Skeletal muscle satellite cell (primary cell): ENCODE measurements at regions not wholly inside any gene's neighbourhood (a gene's known extent, or its start where the extent isn't known, plus 50 kb on each side); places are given as distances from the start of the nearest gene placed in this dataset.

ENCODE experiments used
- H3K27me3 ChIP-seq: 2 replicates; pipeline ENCODE4 v1.7.0; 2013; ENCODE audit warnings: low read length; ENCODE audit not compliant: control insufficient read depth, insufficient read depth
- H3K36me3 ChIP-seq: 2 replicates; pipeline ENCODE4 v1.7.0; 2013; ENCODE audit warnings: mild to moderate bottlenecking, control low read depth, low read length; ENCODE audit not compliant: insufficient read depth
- H3K4me1 ChIP-seq: 2 replicates; pipeline ENCODE4 v1.7.0; 2013; ENCODE audit warnings: low read length; ENCODE audit not compliant: control insufficient read depth, insufficient read depth
- H3K4me2 ChIP-seq: 2 replicates; pipeline ENCODE4 v1.7.0; 2013; ENCODE audit warnings: mild to moderate bottlenecking, low read length
- H3K4me3 ChIP-seq: 2 replicates; pipeline ENCODE4 v1.7.0; 2013; ENCODE audit warnings: low read length
- H3K9ac ChIP-seq: 2 replicates; pipeline ENCODE4 v1.7.0; 2013; ENCODE audit warnings: mild to moderate bottlenecking, low read depth, low read length, moderate library complexity
- H3K9me3 ChIP-seq: replicated peaks from 2 replicates; pipeline ENCODE4 v1.7.0; 2013; ENCODE audit warnings: mild to moderate bottlenecking, control low read depth, low read length

GRCh38 chr11:119854521-119854920 lies 125.5 kb upstream of the NECTIN1 start:
- H3K27me3 ChIP-seq, result peaks cover 19% of the 10 kb centered on the region
- H3K4me3 ChIP-seq, result no peak overlapping the region
- no peaks in the 10 kb centered on the region for H3K4me1 ChIP-seq
- no peaks in the 10 kb centered on the region for H3K9me3 ChIP-seq
- no peak overlapping the region for H3K4me2 ChIP-seq
- no peaks in the 10 kb centered on the region for H3K36me3 ChIP-seq
- H3K9ac ChIP-seq, result no peak overlapping the region

- H3K36me3 ChIP-seq, result no peaks in the 10 kb centered on the region
These were observed 124.8 kb upstream of the NECTIN1 start for GRCh38 chr11:119853581-119854360.

GRCh38 chr11:119852741-119853140 lies 123.7 kb upstream of the NECTIN1 start:
- Histone ChIP-seq H3K9ac (no peak overlapping the region), H3K4me3 (no peak overlapping the region), H3K9me3 (no peaks in the 10 kb centered on the region), H3K27me3 (peaks cover 16% of the 10 kb centered on the region), H3K36me3 (no peaks in the 10 kb centered on the region), H3K4me1 (no peaks in the 10 kb centered on the region), H3K4me2 (no peak overlapping the region)

More at GRCh38 chr11:119853581-119854360, 124.8 kb upstream of the NECTIN1 start:
- no peak overlapping the region for H3K4me2 ChIP-seq
- H3K9ac ChIP-seq, result no peak overlapping the region
- peaks cover 19% of the 10 kb centered on the region for H3K27me3 ChIP-seq
- H3K4me3 ChIP-seq, result no peak overlapping the region
- no peaks in the 10 kb centered on the region for H3K4me1 ChIP-seq
- H3K9me3 ChIP-seq, result no peaks in the 10 kb centered on the region

GRCh38 chr11:119850822-119851409 lies 121.9 kb upstream of the NECTIN1 start:
- Histone ChIP-seq H3K9me3 (no peaks in the 10 kb centered on the region), H3K4me1 (no peaks in the 10 kb centered on the region), H3K27me3 (peaks cover 9% of the 10 kb centered on the region), H3K4me3 (no peak overlapping the region), H3K4me2 (no peak overlapping the region), H3K9ac (no peak overlapping the region), H3K36me3 (no peaks in the 10 kb centered on the region)

GRCh38 chr11:119849872-119850271 lies 120.9 kb upstream of the NECTIN1 start:
- H3K27me3 ChIP-seq, result peaks cover 5% of the 10 kb centered on the region
- H3K9me3 ChIP-seq, result no peaks in the 10 kb centered on the region
- no peak overlapping the region for H3K4me2 ChIP-seq
- H3K9ac ChIP-seq, result no peak overlapping the region
- H3K36me3 ChIP-seq, result no peaks in the 10 kb centered on the region
- H3K4me1 ChIP-seq, result no peaks in the 10 kb centered on the region
- H3K4me3 ChIP-seq, result no peak overlapping the region

- Histone ChIP-seq H3K4me2 (no peak overlapping the region), H3K36me3 (no peaks in the 10 kb centered on the region), H3K9ac (no peak overlapping the region), H3K4me1 (no peaks in the 10 kb centered on the region), H3K27me3 (peaks cover 5% of the 10 kb centered on the region), H3K4me3 (no peak overlapping the region), H3K9me3 (no peaks in the 10 kb centered on the region)
These were observed 118.9 kb upstream of the NECTIN1 start for GRCh38 chr11:119847853-119848252.

- Histone ChIP-seq H3K27me3 (peaks cover 8% of the 10 kb centered on the region), H3K9me3 (no peaks in the 10 kb centered on the region), H3K9ac (no peak overlapping the region), H3K4me2 (no peak overlapping the region), H3K4me1 (no peaks in the 10 kb centered on the region), H3K36me3 (no peaks in the 10 kb centered on the region), H3K4me3 (no peak overlapping the region)
These were observed 117.4 kb upstream of the NECTIN1 start for GRCh38 chr11:119846374-119846773.

GRCh38 chr11:119845756-119846155 lies 116.8 kb upstream of the NECTIN1 start:
- H3K4me2 ChIP-seq, result no peak overlapping the region
- H3K36me3 ChIP-seq, result no peaks in the 10 kb centered on the region
- peaks cover 14% of the 10 kb centered on the region for H3K27me3 ChIP-seq
- no peak overlapping the region for H3K9ac ChIP-seq
- H3K9me3 ChIP-seq, result no peaks in the 10 kb centered on the region
- H3K4me1 ChIP-seq, result no peaks in the 10 kb centered on the region
- H3K4me3 ChIP-seq, result no peak overlapping the region

- no peaks in the 10 kb centered on the region for H3K9me3 ChIP-seq
- H3K4me3 ChIP-seq, result no peak overlapping the region
- H3K27me3 ChIP-seq, result peaks cover 14% of the 10 kb centered on the region
- H3K4me2 ChIP-seq, result no peak overlapping the region
- no peaks in the 10 kb centered on the region for H3K4me1 ChIP-seq
- H3K36me3 ChIP-seq, result no peaks in the 10 kb centered on the region
- H3K9ac ChIP-seq, result no peak overlapping the region
These were observed 116.3 kb upstream of the NECTIN1 start for GRCh38 chr11:119845305-119845704.

GRCh38 chr11:119844808-119845207 lies 115.8 kb upstream of the NECTIN1 start:
- no peak overlapping the region for H3K9ac ChIP-seq
- H3K4me3 ChIP-seq, result no peak overlapping the region
- no peaks in the 10 kb centered on the region for H3K4me1 ChIP-seq
- peaks cover 14% of the 10 kb centered on the region for H3K27me3 ChIP-seq
- no peaks in the 10 kb centered on the region for H3K9me3 ChIP-seq
- no peak overlapping the region for H3K4me2 ChIP-seq
- no peaks in the 10 kb centered on the region for H3K36me3 ChIP-seq

- H3K9ac ChIP-seq, result no peak overlapping the region
- peaks cover 14% of the 10 kb centered on the region for H3K27me3 ChIP-seq
- no peak overlapping the region for H3K4me3 ChIP-seq
- H3K36me3 ChIP-seq, result no peaks in the 10 kb centered on the region
- H3K4me2 ChIP-seq, result no peak overlapping the region
- no peaks in the 10 kb centered on the region for H3K9me3 ChIP-seq
- no peaks in the 10 kb centered on the region for H3K4me1 ChIP-seq
These were observed 114.9 kb upstream of the NECTIN1 start for GRCh38 chr11:119843877-119844276.

- Histone ChIP-seq H3K4me3 (no peak overlapping the region), H3K9ac (no peak overlapping the region), H3K4me2 (no peak overlapping the region), H3K9me3 (no peaks in the 10 kb centered on the region), H3K4me1 (no peaks in the 10 kb centered on the region), H3K27me3 (peaks cover 14% of the 10 kb centered on the region), H3K36me3 (no peaks in the 10 kb centered on the region)
These were observed 113.7 kb upstream of the NECTIN1 start for GRCh38 chr11:119842731-119843130.
